LNCaP clone FGC (cell line): ENCODE measurements at regions not wholly inside any gene's neighbourhood (a gene's known extent, or its start where the extent isn't known, plus 50 kb on each side); places are given as distances from the start of the nearest gene placed in this dataset.

Experiments used
- DNase-seq: peaks from one replicate; pipeline ENCODE4 v3.0.0-alpha.2; 2011; ENCODE audit warnings: low read depth
- H3K4me3 ChIP-seq: 2 replicates; pipeline ENCODE4 v1.5.1; 2011; ENCODE audit warnings: mild to moderate bottlenecking, low read depth, low read length, control low read depth
- TF ChIP-seq, protein P1 (sequence below): IDR thresholded peaks from 2 replicates; pipeline ENCODE4 v1.5.1; 2012; ENCODE audit warnings: mild to moderate bottlenecking; ENCODE audit not compliant: control insufficient read depth, insufficient read depth; ENCODE audit errors: extremely low read depth

DNA sequence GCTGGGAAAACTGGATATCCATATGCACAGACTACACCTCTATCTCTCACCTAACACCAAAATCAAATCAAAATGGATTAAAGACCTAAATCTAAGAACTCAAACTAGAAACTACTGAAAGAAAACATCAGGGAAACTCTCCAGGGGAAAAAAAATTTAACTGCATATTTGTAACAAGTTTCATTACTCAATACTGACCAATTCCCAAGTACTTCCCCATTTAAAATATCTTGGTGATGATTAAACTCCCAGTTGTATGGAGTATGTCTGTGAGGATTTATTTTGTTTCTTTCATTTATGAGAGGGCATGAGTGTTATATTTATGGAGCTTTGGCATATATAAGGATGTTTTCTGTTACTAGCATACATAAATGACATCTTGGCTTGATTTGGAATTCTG is 112.3 kb upstream of the IL15 start:
- DNase-seq, result no peak
- no peak overlapping the region for H3K4me3 ChIP-seq
- TF ChIP-seq, protein P1, sequence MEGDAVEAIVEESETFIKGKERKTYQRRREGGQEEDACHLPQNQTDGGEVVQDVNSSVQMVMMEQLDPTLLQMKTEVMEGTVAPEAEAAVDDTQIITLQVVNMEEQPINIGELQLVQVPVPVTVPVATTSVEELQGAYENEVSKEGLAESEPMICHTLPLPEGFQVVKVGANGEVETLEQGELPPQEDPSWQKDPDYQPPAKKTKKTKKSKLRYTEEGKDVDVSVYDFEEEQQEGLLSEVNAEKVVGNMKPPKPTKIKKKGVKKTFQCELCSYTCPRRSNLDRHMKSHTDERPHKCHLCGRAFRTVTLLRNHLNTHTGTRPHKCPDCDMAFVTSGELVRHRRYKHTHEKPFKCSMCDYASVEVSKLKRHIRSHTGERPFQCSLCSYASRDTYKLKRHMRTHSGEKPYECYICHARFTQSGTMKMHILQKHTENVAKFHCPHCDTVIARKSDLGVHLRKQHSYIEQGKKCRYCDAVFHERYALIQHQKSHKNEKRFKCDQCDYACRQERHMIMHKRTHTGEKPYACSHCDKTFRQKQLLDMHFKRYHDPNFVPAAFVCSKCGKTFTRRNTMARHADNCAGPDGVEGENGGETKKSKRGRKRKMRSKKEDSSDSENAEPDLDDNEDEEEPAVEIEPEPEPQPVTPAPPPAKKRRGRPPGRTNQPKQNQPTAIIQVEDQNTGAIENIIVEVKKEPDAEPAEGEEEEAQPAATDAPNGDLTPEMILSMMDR, result no peak

DNA sequence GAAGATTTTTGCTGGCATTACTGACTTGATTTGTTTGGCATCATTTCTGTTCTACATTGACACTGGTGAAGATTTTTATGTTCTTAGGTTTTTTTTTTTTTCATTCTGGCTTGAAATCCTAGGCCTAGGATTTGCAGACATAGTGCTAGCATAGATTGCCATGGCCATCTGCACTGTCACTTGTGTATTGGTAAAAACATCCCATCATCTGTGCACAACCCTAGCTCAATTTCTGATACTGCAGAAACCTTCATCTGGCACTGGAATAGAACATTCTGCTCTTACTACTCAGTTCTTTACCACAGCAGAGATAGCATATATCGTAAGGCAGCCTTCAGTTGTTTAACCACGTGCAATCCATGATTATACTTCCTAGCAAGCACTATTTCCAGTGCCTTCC is 111.5 kb upstream of the IL15 start:
- TF ChIP-seq, protein P1, result no peak
- H3K4me3 ChIP-seq, result no peak overlapping the region
- DNase-seq, result no peak

DNA sequence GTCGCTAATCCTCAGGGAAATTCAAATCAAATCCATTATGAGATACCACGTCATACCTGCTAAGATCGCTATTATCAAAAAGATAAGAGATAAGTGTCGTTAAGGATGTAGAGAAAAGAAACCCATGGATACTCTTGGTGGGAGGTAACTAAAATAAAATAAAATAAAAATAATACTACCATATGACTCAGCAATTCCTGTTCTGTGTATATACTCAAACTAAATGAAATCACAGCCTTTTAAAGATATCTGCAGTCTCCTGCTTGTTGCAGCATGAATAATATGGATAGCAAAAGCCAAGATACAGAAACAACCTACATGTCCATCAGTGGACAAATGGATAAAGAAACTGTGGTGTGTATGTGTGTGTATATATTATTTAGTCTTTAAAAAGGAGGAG is 105.8 kb upstream of the IL15 start:
- TF ChIP-seq, protein P1, result no peak
- DNase-seq, result no peak

DNA sequence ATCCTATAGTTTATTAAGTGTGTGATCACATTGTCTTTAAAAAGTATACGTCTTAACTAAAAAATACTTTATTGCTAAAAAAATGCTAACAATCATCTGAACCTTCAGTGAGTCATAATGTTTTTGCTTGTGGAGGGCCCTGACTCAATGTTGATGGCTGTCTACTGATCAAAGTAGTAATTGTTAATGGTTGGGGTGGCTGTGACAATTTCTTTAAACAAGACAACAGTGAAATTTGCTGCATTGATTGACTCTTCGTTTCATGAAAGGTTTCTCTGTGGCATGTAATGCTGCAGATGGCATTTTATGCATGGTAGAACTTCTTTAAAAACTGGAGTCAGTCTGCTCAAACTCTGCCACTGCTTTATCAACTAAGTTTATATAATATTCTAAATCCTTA is 101.4 kb upstream of the IL15 start:
- H3K4me3 ChIP-seq, result no peak overlapping the region
- TF ChIP-seq, protein P1, result no peak

More for the DNA sequence above, 105.8 kb upstream of the IL15 start:
- no peak overlapping the region for H3K4me3 ChIP-seq

DNA sequence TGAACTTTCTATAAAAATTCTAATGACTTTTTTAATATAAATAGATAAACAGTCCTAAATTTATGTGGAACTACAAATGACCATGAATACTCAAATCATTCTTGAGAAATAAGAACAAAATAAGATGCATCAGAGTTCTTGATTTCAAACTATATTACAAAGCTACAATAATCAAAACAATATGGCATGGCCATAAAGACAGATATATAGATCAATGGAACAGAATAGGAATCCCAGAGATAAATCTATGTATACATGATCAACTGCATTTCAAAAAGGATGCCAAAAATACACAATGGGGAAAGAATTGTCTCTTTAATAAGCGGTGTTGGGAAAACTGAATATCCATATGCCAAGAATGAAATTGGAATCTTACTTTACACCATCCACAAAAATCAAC is 98.4 kb upstream of the IL15 start:
- no peak overlapping the region for H3K4me3 ChIP-seq
- no peak for DNase-seq
- TF ChIP-seq, protein P1, result no peak

More for the DNA sequence above, 101.4 kb upstream of the IL15 start:
- DNase-seq, result no peak

DNA sequence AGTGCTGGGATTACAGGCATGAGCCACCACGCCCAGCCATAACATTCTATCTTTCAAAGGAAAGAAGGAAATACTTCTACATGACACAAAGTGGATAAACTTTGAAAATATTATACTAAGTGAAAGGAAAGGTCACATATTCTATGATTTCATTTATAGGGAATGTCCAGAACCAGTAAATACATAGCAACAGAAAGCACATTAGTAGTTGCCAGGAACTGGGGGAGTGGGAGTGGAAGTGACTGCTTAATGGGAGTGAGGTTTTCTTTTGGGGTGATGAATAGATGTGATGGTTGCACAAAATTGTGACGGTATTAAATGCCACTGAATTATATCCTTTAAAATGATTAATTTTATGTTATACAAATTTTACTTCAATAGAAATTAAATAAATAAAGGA is 95.7 kb upstream of the IL15 start:
- TF ChIP-seq, protein P1, result no peak
- no peak overlapping the region for H3K4me3 ChIP-seq
- DNase-seq, result no peak

DNA sequence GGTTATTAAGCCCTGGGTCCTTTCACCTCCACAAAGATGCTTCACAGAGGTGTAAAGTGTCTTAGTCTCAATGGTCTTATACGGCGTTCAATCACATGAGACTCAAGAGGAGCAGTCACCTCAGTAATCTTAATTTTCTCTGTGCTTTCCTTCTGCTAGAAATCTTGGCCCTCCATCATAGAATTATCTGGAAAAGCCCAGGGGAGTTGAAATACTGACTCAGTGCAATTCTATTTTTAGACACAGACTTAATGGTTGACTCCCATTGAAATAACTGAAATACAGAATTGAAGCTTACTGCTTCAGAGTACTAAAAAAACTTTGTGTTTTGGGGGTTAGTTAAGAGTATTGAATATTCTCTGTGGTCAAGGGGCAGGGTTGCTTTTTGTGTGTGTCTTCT is 94.5 kb upstream of the IL15 start:
- DNase-seq, result no peak
- TF ChIP-seq, protein P1, result no peak
- no peak overlapping the region for H3K4me3 ChIP-seq
